Activated naive CD8-positive, alpha-beta T cell treated with anti-CD3 and anti-CD28 coated beads, Interleukin-2, amount 50 U/mL, for 24 hours (primary cell): ENCODE measurements at regions not wholly inside any gene's neighbourhood (a gene's known extent, or its start where the extent isn't known, plus 50 kb on each side); places are given as distances from the start of the nearest gene placed in this dataset.

Experiments used
- ATAC-seq: fragments of 150-1000 bp; cut with Tn5 transposase; one replicate; pipeline ENCODE4 v1.10.0; 2021
- DNase-seq: peaks from one replicate; pipeline ENCODE4 v3.0.0; 2021
- H3K27ac Mint-ChIP-seq: one replicate; pipeline ENCODE4 v1.8.0; 2021; ENCODE audit warnings: mild to moderate bottlenecking, mixed read lengths
- H3K27me3 Mint-ChIP-seq: one replicate; pipeline ENCODE4 v1.8.0; 2021; ENCODE audit warnings: mixed read lengths
- H3K36me3 Mint-ChIP-seq: one replicate; pipeline ENCODE4 v1.8.0; 2021; ENCODE audit warnings: low read depth, mixed read lengths
- H3K4me1 Mint-ChIP-seq: one replicate; pipeline ENCODE4 v1.8.0; 2021; ENCODE audit warnings: mixed read lengths
- H3K4me3 Mint-ChIP-seq: one replicate; pipeline ENCODE4 v1.8.0; 2021; ENCODE audit warnings: mild to moderate bottlenecking, moderate library complexity, mixed read lengths
- H3K9me3 Mint-ChIP-seq: one replicate; pipeline ENCODE4 v1.8.0; 2021; ENCODE audit warnings: mixed read lengths

DNA sequence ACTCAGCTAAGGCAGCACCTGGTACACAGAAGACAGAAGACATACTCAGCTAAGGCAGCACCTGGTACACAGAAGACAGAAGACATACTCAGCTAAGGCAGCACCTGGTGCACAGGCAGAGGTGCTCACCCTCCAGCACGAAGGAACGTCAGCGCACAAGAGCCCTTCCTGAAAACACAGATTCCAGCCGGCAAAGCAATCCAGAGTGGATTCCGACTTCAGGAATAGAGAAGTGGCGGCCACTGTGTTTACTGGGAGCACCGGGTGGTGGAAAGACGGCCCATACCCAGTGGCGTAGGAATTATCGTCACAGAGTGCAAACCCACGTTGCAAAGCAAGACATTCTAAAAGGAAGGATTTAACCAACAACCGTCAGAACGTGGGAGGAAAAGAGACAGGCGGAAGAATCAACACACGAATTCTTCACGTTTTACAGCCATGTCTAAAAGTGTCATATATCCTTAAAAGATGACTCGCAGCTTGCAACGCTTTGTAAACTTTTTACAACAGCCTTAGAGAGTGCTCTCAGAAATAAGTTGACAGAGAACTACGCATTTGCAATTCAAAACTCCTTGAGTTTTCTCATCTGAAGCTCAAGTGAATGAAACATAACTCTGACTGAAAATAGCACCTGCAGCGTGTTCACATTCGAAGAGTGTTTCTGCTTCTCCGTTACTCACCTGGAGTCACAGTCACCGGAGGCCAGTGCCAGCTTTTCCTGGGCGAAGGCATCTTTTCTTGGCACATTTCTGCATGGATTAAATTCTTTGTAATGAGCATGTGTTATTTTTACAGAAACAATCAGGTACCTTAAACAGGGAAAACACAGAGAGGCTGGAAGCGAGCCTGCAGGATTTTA, 55.8 kb upstream of the GALNT9 start:
- Mint-ChIP-seq H3K27ac (no peak overlapping the region), H3K36me3 (no peaks in the 10 kb centered on the region), H3K9me3 (no peaks in the 10 kb centered on the region), H3K4me3 (no peak overlapping the region), H3K4me1 (no peaks in the 10 kb centered on the region), H3K27me3 (peaks cover 6% of the 10 kb centered on the region)
- ATAC-seq: no peak
- DNase-seq: no peak

- peaks cover 5% of the 10 kb centered on the region for H3K4me1 Mint-ChIP-seq
- no peaks in the 10 kb centered on the region for H3K36me3 Mint-ChIP-seq
- H3K27ac Mint-ChIP-seq: no peak overlapping the region
- H3K4me3 Mint-ChIP-seq: no peak overlapping the region
- peaks cover 22% of the 10 kb centered on the region for H3K27me3 Mint-ChIP-seq
- no peak for DNase-seq
- H3K9me3 Mint-ChIP-seq: no peaks in the 10 kb centered on the region
- ATAC-seq: no peak
Measured at GRCh38 chr12:132380641-132381040, 51.3 kb upstream of the GALNT9 start.

- H3K9me3 Mint-ChIP-seq: no peaks in the 10 kb centered on the region
- peaks cover 5% of the 10 kb centered on the region for H3K4me1 Mint-ChIP-seq
Measured at GRCh38 chr12:132379996-132380395, 50.6 kb upstream of the GALNT9 start.

DNA sequence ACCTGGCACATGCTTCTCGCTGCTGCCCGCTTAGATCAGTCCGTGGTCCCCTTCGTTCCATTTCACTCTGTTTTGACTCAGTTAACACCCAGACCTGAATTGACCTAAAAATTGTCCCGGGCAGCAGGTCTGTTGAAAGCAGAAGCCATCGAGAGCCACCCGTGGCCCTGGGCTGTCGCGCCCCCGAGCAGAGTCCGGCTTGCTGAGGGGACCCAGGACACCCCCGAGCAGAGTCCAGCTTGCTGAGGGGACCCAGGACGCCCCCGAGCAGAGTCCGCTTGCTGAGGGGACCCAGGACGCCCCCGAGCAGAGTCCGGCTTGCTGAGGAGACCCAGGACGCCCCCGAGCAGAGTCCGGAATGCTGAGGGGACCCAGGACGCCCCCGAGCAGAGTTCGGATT, 50.2 kb upstream of the GALNT9 start:
- DNase-seq (no peak), ATAC-seq (no peak)
- peaks cover 5% of the 10 kb centered on the region for H3K4me1 Mint-ChIP-seq
- no peak overlapping the region for H3K4me3 Mint-ChIP-seq
- H3K9me3 Mint-ChIP-seq: no peaks in the 10 kb centered on the region
- no peaks in the 10 kb centered on the region for H3K36me3 Mint-ChIP-seq
- H3K27me3 Mint-ChIP-seq: peaks cover 30% of the 10 kb centered on the region
- no peak overlapping the region for H3K27ac Mint-ChIP-seq

More at GRCh38 chr12:132379996-132380395, 50.6 kb upstream of the GALNT9 start:
- Mint-ChIP-seq H3K27ac (no peak overlapping the region), H3K36me3 (no peaks in the 10 kb centered on the region), H3K27me3 (peaks cover 26% of the 10 kb centered on the region), H3K4me3 (no peak overlapping the region)
- DNase-seq: no peak
- ATAC-seq: no peak
